GM03348 (cell line): ENCODE measurements at regions not wholly inside any gene's neighbourhood (a gene's known extent, or its start where the extent isn't known, plus 50 kb on each side); places are given as distances from the start of the nearest gene placed in this dataset.

ENCODE experiments used
- DNase-seq: peaks from one replicate; pipeline ENCODE4 v3.0.0; 2012; ENCODE audit warnings: low spot score

GRCh38 chr17:77321649-77322513 lies 181.1 kb downstream of the SEC14L1 start:
- peak; percentile 41 for DNase-seq

- peak; percentile 93 for DNase-seq
Measured at GRCh38 chr17:77322514-77323412, 182.0 kb downstream of the SEC14L1 start.

GRCh38 chr17:77323413-77324171 lies 182.8 kb downstream of the SEC14L1 start:
- no peak for DNase-seq

- no peak for DNase-seq
Measured at GRCh38 chr17:77324227-77324626, 183.5 kb downstream of the SEC14L1 start.

- DNase-seq, result no peak
Measured at GRCh38 chr17:77325577-77326075, 184.9 kb downstream of the SEC14L1 start.

GRCh38 chr17:77326076-77326591 lies 185.4 kb downstream of the SEC14L1 start:
- no peak for DNase-seq

GRCh38 chr17:77326636-77327035 lies 185.9 kb downstream of the SEC14L1 start:
- no peak for DNase-seq

GRCh38 chr17:77327181-77327565 lies 186.4 kb downstream of the SEC14L1 start:
- DNase-seq, result no peak

- no peak for DNase-seq
Measured at GRCh38 chr17:77327566-77328464, 187.0 kb downstream of the SEC14L1 start.

- DNase-seq, result no peak
Measured at GRCh38 chr17:77328823-77329740, 188.3 kb downstream of the SEC14L1 start.

- no peak for DNase-seq
Measured at GRCh38 chr17:77329741-77330531, 189.2 kb downstream of the SEC14L1 start.

- DNase-seq, result no peak
Measured at GRCh38 chr17:77330602-77331081, 189.9 kb downstream of the SEC14L1 start.

- DNase-seq, result peak; percentile 85
Measured at GRCh38 chr17:77331301-77331864, 190.6 kb downstream of the SEC14L1 start.

GRCh38 chr17:77332034-77332971 lies 191.5 kb downstream of the SEC14L1 start:
- DNase-seq, result no peak

GRCh38 chr17:77332981-77333685 lies 192.4 kb downstream of the SEC14L1 start:
- DNase-seq, result peak; percentile 75

- no peak for DNase-seq
Measured at GRCh38 chr17:77337150-77337549, 196.4 kb downstream of the SEC14L1 start.
